ENCODE measurements at regions not wholly inside any gene's neighbourhood (a gene's known extent, or its start where the extent isn't known, plus 50 kb on each side); places are given as distances from the start of the nearest gene placed in this dataset.

- TF ChIP-seq FOXJ3 (CRISPR knock-in tag; IDR thresholded peaks at IDR 0.05; ENCODE audit: borderline replicate concordance) (no peak), MLX (CRISPR knock-in tag; IDR thresholded peaks at IDR 0.05) (no peak), ATF1 (CRISPR knock-in tag; IDR thresholded peaks at IDR 0.05) (no peak), ZNF121 (CRISPR knock-in tag; IDR thresholded peaks at IDR 0.05) (no peak), USF2 (CRISPR knock-in tag; IDR thresholded peaks at IDR 0.05) (no peak), JAZF1 (CRISPR knock-in tag; IDR thresholded peaks at IDR 0.05) (no peak), RORB (CRISPR knock-in tag; IDR thresholded peaks at IDR 0.05) (no peak)
- TF ChIP-seq, protein P1, sequence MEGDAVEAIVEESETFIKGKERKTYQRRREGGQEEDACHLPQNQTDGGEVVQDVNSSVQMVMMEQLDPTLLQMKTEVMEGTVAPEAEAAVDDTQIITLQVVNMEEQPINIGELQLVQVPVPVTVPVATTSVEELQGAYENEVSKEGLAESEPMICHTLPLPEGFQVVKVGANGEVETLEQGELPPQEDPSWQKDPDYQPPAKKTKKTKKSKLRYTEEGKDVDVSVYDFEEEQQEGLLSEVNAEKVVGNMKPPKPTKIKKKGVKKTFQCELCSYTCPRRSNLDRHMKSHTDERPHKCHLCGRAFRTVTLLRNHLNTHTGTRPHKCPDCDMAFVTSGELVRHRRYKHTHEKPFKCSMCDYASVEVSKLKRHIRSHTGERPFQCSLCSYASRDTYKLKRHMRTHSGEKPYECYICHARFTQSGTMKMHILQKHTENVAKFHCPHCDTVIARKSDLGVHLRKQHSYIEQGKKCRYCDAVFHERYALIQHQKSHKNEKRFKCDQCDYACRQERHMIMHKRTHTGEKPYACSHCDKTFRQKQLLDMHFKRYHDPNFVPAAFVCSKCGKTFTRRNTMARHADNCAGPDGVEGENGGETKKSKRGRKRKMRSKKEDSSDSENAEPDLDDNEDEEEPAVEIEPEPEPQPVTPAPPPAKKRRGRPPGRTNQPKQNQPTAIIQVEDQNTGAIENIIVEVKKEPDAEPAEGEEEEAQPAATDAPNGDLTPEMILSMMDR (IDR thresholded peaks at IDR 0.05), result no peak
Measured at GRCh38 chr2:136054856-136055255, 63.1 kb downstream of the CXCR4 start.

Measured in WTC11 (cell line).